ENCODE measurements at regions not wholly inside any gene's neighbourhood (a gene's known extent, or its start where the extent isn't known, plus 50 kb on each side); places are given as distances from the start of the nearest gene placed in this dataset.

DNA sequence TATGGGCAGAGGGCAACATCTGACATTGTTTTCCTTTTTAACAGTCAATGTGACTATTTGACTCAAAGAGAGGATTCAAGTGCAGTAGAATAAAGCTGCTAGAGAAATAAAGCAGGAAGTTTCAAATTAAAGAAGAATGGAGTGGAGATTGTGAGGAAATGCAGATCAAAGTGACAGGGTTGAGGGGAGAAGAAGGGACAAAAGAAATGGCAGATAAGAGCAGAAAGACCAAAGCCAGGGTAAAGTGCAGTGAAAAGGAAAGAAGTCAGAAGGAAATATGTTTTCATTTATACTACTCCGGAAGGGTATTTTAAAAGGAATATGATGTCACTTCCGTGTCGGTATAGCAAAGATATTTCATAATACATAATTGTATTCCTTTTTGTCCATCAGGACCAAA is 297.5 kb upstream of the CRIM1 start:
- H3K9me3 ChIP-seq, result no peaks in the 10 kb centered on the region
- no peaks in the 10 kb centered on the region for H3K27me3 ChIP-seq
- no peak for ATAC-seq
- H3K27ac ChIP-seq, result no peak overlapping the region
- H3K4me1 ChIP-seq, result no peaks in the 10 kb centered on the region
- TF ChIP-seq POLR2A (IDR thresholded peaks at IDR 0.05), result no peak
- TF ChIP-seq, protein P1, sequence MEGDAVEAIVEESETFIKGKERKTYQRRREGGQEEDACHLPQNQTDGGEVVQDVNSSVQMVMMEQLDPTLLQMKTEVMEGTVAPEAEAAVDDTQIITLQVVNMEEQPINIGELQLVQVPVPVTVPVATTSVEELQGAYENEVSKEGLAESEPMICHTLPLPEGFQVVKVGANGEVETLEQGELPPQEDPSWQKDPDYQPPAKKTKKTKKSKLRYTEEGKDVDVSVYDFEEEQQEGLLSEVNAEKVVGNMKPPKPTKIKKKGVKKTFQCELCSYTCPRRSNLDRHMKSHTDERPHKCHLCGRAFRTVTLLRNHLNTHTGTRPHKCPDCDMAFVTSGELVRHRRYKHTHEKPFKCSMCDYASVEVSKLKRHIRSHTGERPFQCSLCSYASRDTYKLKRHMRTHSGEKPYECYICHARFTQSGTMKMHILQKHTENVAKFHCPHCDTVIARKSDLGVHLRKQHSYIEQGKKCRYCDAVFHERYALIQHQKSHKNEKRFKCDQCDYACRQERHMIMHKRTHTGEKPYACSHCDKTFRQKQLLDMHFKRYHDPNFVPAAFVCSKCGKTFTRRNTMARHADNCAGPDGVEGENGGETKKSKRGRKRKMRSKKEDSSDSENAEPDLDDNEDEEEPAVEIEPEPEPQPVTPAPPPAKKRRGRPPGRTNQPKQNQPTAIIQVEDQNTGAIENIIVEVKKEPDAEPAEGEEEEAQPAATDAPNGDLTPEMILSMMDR (IDR thresholded peaks at IDR 0.05), result no peak
- no peaks in the 10 kb centered on the region for H3K36me3 ChIP-seq (replicated peaks in 1 of 2; ENCODE audit: insufficient read depth in 1 of 2, low read depth in 2 of 2)
- no peak for DNase-seq
- WGBS, 2 donors, result 57 to 80% methylated on average over 3 of the region's 3 CpGs
- H3K4me3 ChIP-seq, result no peak overlapping the region
- intact Hi-C loops (cut with DNase I), result no loop called here

DNA sequence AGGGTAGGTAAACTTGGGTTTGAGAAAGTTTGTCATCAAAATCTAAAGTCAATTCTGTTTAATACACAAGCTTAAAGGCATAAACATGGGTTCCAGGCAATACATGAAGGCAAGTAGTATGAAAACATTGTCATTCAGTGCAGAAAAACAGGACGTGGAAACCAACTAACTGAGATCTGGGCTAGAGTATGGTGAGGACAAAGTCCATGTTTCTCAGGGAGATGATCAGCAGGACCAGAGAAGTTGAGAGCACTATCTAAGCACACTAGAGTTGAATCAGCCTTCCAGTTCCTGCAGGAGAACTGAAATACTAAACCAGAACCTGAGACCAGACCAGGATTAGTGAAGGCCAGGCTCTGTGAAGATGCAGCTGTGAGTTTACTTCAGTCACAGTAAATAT is 302.8 kb upstream of the CRIM1 start:
- Histone ChIP-seq H3K36me3 (replicated peaks in 1 of 2; ENCODE audit: insufficient read depth in 1 of 2, low read depth in 2 of 2) (no peaks in the 10 kb centered on the region), H3K4me3 (no peak overlapping the region), H3K27ac (no peak overlapping the region), H3K9me3 (no peaks in the 10 kb centered on the region), H3K27me3 (no peaks in the 10 kb centered on the region), H3K4me1 (no peaks in the 10 kb centered on the region)
- intact Hi-C loops (cut with DNase I), result no loop called here
- DNase-seq (no peak), ATAC-seq (no peak)
- TF ChIP-seq, protein P1 (IDR thresholded peaks at IDR 0.05), result no peak
- TF ChIP-seq POLR2A (IDR thresholded peaks at IDR 0.05), result no peak
- 48 to 49% methylated on average over 1 of the region's 1 CpG for WGBS, 2 donors

DNA sequence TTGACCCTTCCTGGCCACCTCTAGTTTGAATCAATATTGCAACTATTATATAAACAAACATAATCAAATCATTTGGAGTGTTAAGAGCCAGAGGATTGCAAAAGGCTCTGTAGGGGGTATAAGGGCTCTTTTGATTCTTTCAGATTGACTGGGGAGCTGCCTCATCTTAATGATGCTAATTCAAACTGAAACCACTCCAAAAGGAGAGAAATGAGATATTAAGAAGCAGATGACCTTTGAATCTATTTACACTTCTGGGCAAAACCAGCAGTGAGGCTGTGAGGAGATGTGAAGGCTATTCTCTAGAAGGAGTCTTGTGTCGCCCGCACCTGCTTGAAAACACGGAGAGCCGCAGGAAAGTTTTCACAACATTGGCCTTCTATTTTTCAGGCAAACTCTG is 311.2 kb upstream of the CRIM1 start:
- no peaks in the 10 kb centered on the region for H3K4me1 ChIP-seq
- no peaks in the 10 kb centered on the region for H3K27me3 ChIP-seq
- no peak overlapping the region for H3K4me3 ChIP-seq
- 29 to 54% methylated on average over 4 of the region's 4 CpGs for WGBS, 2 donors
- H3K27ac ChIP-seq, result no peak overlapping the region
- TF ChIP-seq, protein P1 (IDR thresholded peaks at IDR 0.05), result no peak
- no peak for TF ChIP-seq POLR2A (IDR thresholded peaks at IDR 0.05)
- DNase-seq (no peak), ATAC-seq (no peak)
- no peaks in the 10 kb centered on the region for H3K9me3 ChIP-seq
- H3K36me3 ChIP-seq (replicated peaks in 1 of 2; ENCODE audit: insufficient read depth in 1 of 2, low read depth in 2 of 2), result no peaks in the 10 kb centered on the region
- intact Hi-C loops (cut with DNase I), result no loop called here

DNA sequence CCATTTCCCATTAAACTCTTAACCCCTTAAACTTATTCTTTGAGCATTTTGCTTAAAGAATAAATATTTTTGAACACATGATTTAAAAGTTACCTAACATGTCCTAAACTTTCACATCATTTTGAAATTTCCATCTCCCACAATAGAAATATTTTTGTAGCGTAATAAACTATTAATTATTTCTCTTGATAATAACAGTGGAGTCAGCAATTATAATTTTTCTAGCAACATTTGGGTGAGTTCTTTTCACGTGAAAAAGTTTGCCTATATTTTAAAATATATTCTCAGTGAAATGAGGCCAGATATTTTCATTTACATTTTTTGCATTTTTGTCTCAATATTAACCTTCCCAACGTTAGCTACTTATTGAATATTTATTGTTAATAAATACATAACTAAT is 320.4 kb upstream of the CRIM1 start:
- no peaks in the 10 kb centered on the region for H3K27me3 ChIP-seq
- TF ChIP-seq POLR2A (IDR thresholded peaks at IDR 0.05), result no peak
- TF ChIP-seq, protein P1 (IDR thresholded peaks at IDR 0.05), result no peak
- no peaks in the 10 kb centered on the region for H3K36me3 ChIP-seq (replicated peaks in 1 of 2; ENCODE audit: insufficient read depth in 1 of 2, low read depth in 2 of 2)
- H3K9me3 ChIP-seq, result no peaks in the 10 kb centered on the region
- no peak overlapping the region for H3K27ac ChIP-seq
- ATAC-seq (no peak), DNase-seq (no peak)
- H3K4me3 ChIP-seq, result no peak overlapping the region
- intact Hi-C loops (cut with DNase I), result no loop called here
- 46 to 53% methylated on average over 3 of the region's 3 CpGs for WGBS, 2 donors
- H3K4me1 ChIP-seq, result no peaks in the 10 kb centered on the region

DNA sequence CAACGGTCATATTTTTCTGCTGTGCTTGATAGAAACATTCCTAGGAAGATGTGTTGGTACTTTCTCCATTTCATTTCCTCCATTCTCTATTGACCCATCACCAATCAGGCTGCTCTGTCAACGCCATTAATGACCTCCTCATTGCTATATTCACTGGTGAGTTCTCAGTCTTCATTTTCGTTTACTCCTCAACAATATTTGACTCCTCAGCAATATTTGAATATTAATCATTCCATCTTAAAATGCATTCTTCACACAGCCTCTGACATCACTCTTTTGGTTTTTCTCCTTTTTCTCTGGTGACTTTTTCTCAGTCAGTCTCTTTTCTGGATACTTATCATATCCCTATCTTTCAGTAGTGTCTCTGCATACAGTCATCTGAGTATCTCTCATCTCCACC is 323.5 kb upstream of the CRIM1 start:
- 31 to 32% methylated on average over 3 of the region's 3 CpGs for WGBS, 2 donors

More for the DNA sequence above, 323.5 kb upstream of the CRIM1 start:
- intact Hi-C loops (cut with DNase I), result no loop called here
- no peak overlapping the region for H3K4me3 ChIP-seq
- TF ChIP-seq, protein P1 (IDR thresholded peaks at IDR 0.05), result no peak
- TF ChIP-seq POLR2A (IDR thresholded peaks at IDR 0.05), result no peak
- no peak for ATAC-seq
- no peaks in the 10 kb centered on the region for H3K36me3 ChIP-seq (replicated peaks in 1 of 2; ENCODE audit: insufficient read depth in 1 of 2, low read depth in 2 of 2)
- no peak for DNase-seq
- no peaks in the 10 kb centered on the region for H3K27me3 ChIP-seq
- no peaks in the 10 kb centered on the region for H3K4me1 ChIP-seq
- no peak overlapping the region for H3K27ac ChIP-seq
- no peaks in the 10 kb centered on the region for H3K9me3 ChIP-seq
